ENCODE measurements at regions not wholly inside any gene's neighbourhood (a gene's known extent, or its start where the extent isn't known, plus 50 kb on each side); places are given as distances from the start of the nearest gene placed in this dataset.

GRCh38 chr6:167541544-167541943 is 216.7 kb downstream of the TTLL2 start:
- TF ChIP-seq CTCF (IDR thresholded peaks at IDR 0.05) = no peak
- TF ChIP-seq POLR2A (IDR thresholded peaks at IDR 0.05) = no peak
